HAP-1 (cell line): ENCODE measurements at regions not wholly inside any gene's neighbourhood (a gene's known extent, or its start where the extent isn't known, plus 50 kb on each side); places are given as distances from the start of the nearest gene placed in this dataset.

Experiments
- DNase-seq, 2 experiments: peaks; one replicate each; pipeline ENCODE4 v3.0.0-alpha.2; 2016 to 2020; ENCODE audit warnings: low spot score in 2 of 2
- H3K27me3 ChIP-seq: fragments of 250-450 bp; sonication (Bioruptor Pico); 2 replicates; pipeline ENCODE4 v1.5.1; 2020; ENCODE audit warnings: low read depth, mild to moderate bottlenecking, moderate library complexity
- H3K36me3 ChIP-seq: fragments of 250-450 bp; sonication (Bioruptor Pico); replicated peaks from 2 replicates; pipeline ENCODE4 v1.5.1; 2020; ENCODE audit warnings: mild to moderate bottlenecking
- H3K4me1 ChIP-seq: fragments of 250-450 bp; sonication (Bioruptor Pico); 2 replicates; pipeline ENCODE4 v1.5.1; 2020; ENCODE audit warnings: mild to moderate bottlenecking
- H3K4me3 ChIP-seq: fragments of 250-450 bp; sonication (Bioruptor Pico); 2 replicates; pipeline ENCODE4 v1.5.1; 2020; ENCODE audit warnings: mild to moderate bottlenecking, moderate library complexity
- H3K9me3 ChIP-seq: fragments of 250-450 bp; sonication (Bioruptor Pico); 2 replicates; pipeline ENCODE4 v1.5.1; 2020; ENCODE audit warnings: mild to moderate bottlenecking, moderate library complexity
- in situ Hi-C: fragments of 300-500 bp; cut with MboI; formaldehyde crosslinking; loops from 3 replicates; pipeline ENCODE4 v1.14.3; 2020; ENCODE audit warnings: low sequenced_read_pairs, inconsistent platforms, mixed read lengths

GRCh38 chr14:97538749-97539410, 741.7 kb downstream of the VRK1 start:
- Histone ChIP-seq H3K27me3 (no peaks in the 10 kb centered on the region), H3K4me3 (no peak overlapping the region), H3K36me3 (no peaks in the 10 kb centered on the region), H3K9me3 (no peaks in the 10 kb centered on the region), H3K4me1 (no peaks in the 10 kb centered on the region)
- in situ Hi-C loops = no loop called here
- DNase-seq = no peak

- Histone ChIP-seq H3K36me3 (no peaks in the 10 kb centered on the region), H3K27me3 (no peaks in the 10 kb centered on the region), H3K4me1 (no peaks in the 10 kb centered on the region), H3K4me3 (no peak overlapping the region), H3K9me3 (no peaks in the 10 kb centered on the region)
- in situ Hi-C loops = no loop called here
- DNase-seq = no peak
Observed at GRCh38 chr14:97539411-97539795, 742.2 kb downstream of the VRK1 start.

GRCh38 chr14:97539884-97540283, 742.7 kb downstream of the VRK1 start:
- no peak for DNase-seq
- Histone ChIP-seq H3K4me3 (no peak overlapping the region), H3K27me3 (no peaks in the 10 kb centered on the region), H3K36me3 (no peaks in the 10 kb centered on the region), H3K4me1 (no peaks in the 10 kb centered on the region), H3K9me3 (no peaks in the 10 kb centered on the region)
- in situ Hi-C loops = no loop called here

GRCh38 chr14:97543221-97543620, 746.0 kb downstream of the VRK1 start:
- in situ Hi-C loops = no loop called here
- Histone ChIP-seq H3K4me1 (no peaks in the 10 kb centered on the region), H3K27me3 (no peaks in the 10 kb centered on the region), H3K36me3 (no peaks in the 10 kb centered on the region), H3K9me3 (no peaks in the 10 kb centered on the region), H3K4me3 (no peak overlapping the region)
- DNase-seq = no peak

- DNase-seq = no peak
- Histone ChIP-seq H3K4me3 (no peak overlapping the region), H3K27me3 (no peaks in the 10 kb centered on the region), H3K36me3 (no peaks in the 10 kb centered on the region), H3K9me3 (no peaks in the 10 kb centered on the region), H3K4me1 (no peaks in the 10 kb centered on the region)
- in situ Hi-C loops = no loop called here
Observed at GRCh38 chr14:97543816-97544215, 746.6 kb downstream of the VRK1 start.

- H3K4me1 ChIP-seq = no peaks in the 10 kb centered on the region
- H3K4me3 ChIP-seq = no peak overlapping the region
- no peaks in the 10 kb centered on the region for H3K9me3 ChIP-seq
- no peaks in the 10 kb centered on the region for H3K27me3 ChIP-seq
- in situ Hi-C loops = no loop called here
- H3K36me3 ChIP-seq = no peaks in the 10 kb centered on the region
- DNase-seq = no peak
Observed at GRCh38 chr14:97544571-97544970, 747.4 kb downstream of the VRK1 start.

GRCh38 chr14:97546491-97547230, 749.5 kb downstream of the VRK1 start:
- no peak for DNase-seq
- no peaks in the 10 kb centered on the region for H3K27me3 ChIP-seq
- in situ Hi-C loops = no loop called here

GRCh38 chr14:97550463-97550862, 753.3 kb downstream of the VRK1 start:
- Histone ChIP-seq H3K4me1 (no peaks in the 10 kb centered on the region), H3K9me3 (no peaks in the 10 kb centered on the region), H3K4me3 (no peak overlapping the region), H3K27me3 (no peaks in the 10 kb centered on the region), H3K36me3 (no peaks in the 10 kb centered on the region)
- no peak for DNase-seq
- in situ Hi-C loops = no loop called here

More at GRCh38 chr14:97546491-97547230, 749.5 kb downstream of the VRK1 start:
- no peaks in the 10 kb centered on the region for H3K4me1 ChIP-seq
- no peaks in the 10 kb centered on the region for H3K36me3 ChIP-seq
- H3K9me3 ChIP-seq = no peaks in the 10 kb centered on the region
- H3K4me3 ChIP-seq = no peak overlapping the region

GRCh38 chr14:97554597-97554996, 757.4 kb downstream of the VRK1 start:
- no peaks in the 10 kb centered on the region for H3K4me1 ChIP-seq
- in situ Hi-C loops = no loop called here
- H3K9me3 ChIP-seq = no peaks in the 10 kb centered on the region
- H3K27me3 ChIP-seq = no peaks in the 10 kb centered on the region
- no peak for DNase-seq
- no peaks in the 10 kb centered on the region for H3K36me3 ChIP-seq
- no peak overlapping the region for H3K4me3 ChIP-seq

GRCh38 chr14:97564334-97564733, 767.2 kb downstream of the VRK1 start:
- H3K4me1 ChIP-seq = no peaks in the 10 kb centered on the region
- in situ Hi-C loops = no loop called here

GRCh38 chr14:97571201-97571600, 774.0 kb downstream of the VRK1 start:
- H3K9me3 ChIP-seq = no peaks in the 10 kb centered on the region
- H3K4me1 ChIP-seq = no peaks in the 10 kb centered on the region
- H3K36me3 ChIP-seq = no peaks in the 10 kb centered on the region
- H3K4me3 ChIP-seq = no peak overlapping the region
- in situ Hi-C loops = no loop called here
- H3K27me3 ChIP-seq = no peaks in the 10 kb centered on the region
- DNase-seq = no peak

More at GRCh38 chr14:97564334-97564733, 767.2 kb downstream of the VRK1 start:
- Histone ChIP-seq H3K27me3 (no peaks in the 10 kb centered on the region), H3K4me3 (no peak overlapping the region), H3K9me3 (no peaks in the 10 kb centered on the region), H3K36me3 (no peaks in the 10 kb centered on the region)
- DNase-seq = no peak

- Histone ChIP-seq H3K9me3 (no peaks in the 10 kb centered on the region), H3K27me3 (no peaks in the 10 kb centered on the region), H3K36me3 (no peaks in the 10 kb centered on the region), H3K4me1 (no peaks in the 10 kb centered on the region), H3K4me3 (no peak overlapping the region)
- in situ Hi-C loops = no loop called here
- DNase-seq = no peak
Observed at GRCh38 chr14:97571866-97572555, 774.8 kb downstream of the VRK1 start.

GRCh38 chr14:97572583-97573458, 775.6 kb downstream of the VRK1 start:
- Histone ChIP-seq H3K4me3 (no peak overlapping the region), H3K9me3 (no peaks in the 10 kb centered on the region), H3K27me3 (no peaks in the 10 kb centered on the region), H3K4me1 (no peaks in the 10 kb centered on the region), H3K36me3 (no peaks in the 10 kb centered on the region)
- in situ Hi-C loops = no loop called here
- no peak for DNase-seq
